HCT116 (cell line): ENCODE measurements at regions not wholly inside any gene's neighbourhood (a gene's known extent, or its start where the extent isn't known, plus 50 kb on each side); places are given as distances from the start of the nearest gene placed in this dataset.

Experiments
- ATAC-seq: fragments of 200-7000 bp; cut with Tn5 transposase; 2 replicates; pipeline ENCODE4 v1.9.1; 2020; ENCODE audit warnings: mild to moderate bottlenecking, moderate library complexity
- BruUV-seq: library from RNA; stranded (reverse); fragments of 400-500 nt; replicated peaks from 2 replicates; lab custom pipeline; 2021; lab: Mats Ljungman, UMichigan
- CTCF ChIA-PET: fragments of 300-600 bp; sonication (Branson Sonifier 250); formaldehyde crosslinking; loops from one replicate; lab custom pipeline; 2021; ENCODE audit warnings: antibody characterized with exemption; lab: Charles Lee
- POLR2A ChIA-PET: fragments of 300-600, 350-600 bp; sonication (Branson Sonifier 250); formaldehyde crosslinking; loops from one replicate; lab custom pipeline; 2021; ENCODE audit warnings: antibody characterized with exemption; lab: Charles Lee
- RAD21 ChIA-PET, 2 experiments: fragments of 300-600 bp; sonication (Branson Sonifier 250); formaldehyde crosslinking; loops; one replicate each; lab custom pipeline; 2023; ENCODE audit warnings: low total read pairs in 2 of 2; ENCODE audit not compliant: uncharacterized antibody in 2 of 2, unreplicated experiment in 2 of 2, low non-redundant PET in 1 of 2; lab: Charles Lee
- DNase-seq: peaks from one replicate; pipeline ENCODE4 v3.0.0-alpha.2; 2010; ENCODE audit warnings: low read depth, low spot score
- H2AFZ ChIP-seq: fragments of 200-600 bp; shearing (Covaris generic), sonication (generic); 2 replicates; pipeline ENCODE4 v1.6.1; 2017; ENCODE audit warnings: low read depth, mixed run types, mixed read lengths, antibody characterized with exemption, low read length; ENCODE audit not compliant: poor library complexity, severe bottlenecking
- H3K27ac ChIP-seq: 2 replicates; pipeline ENCODE4 v1.5.1; 2012; ENCODE audit warnings: low read depth, low read length
- H3K27me3 ChIP-seq: fragments of 200-600 bp; sonication (generic); 2 replicates; pipeline ENCODE4 v1.6.1; 2016; ENCODE audit warnings: mixed run types, low read length, mixed read lengths; ENCODE audit not compliant: insufficient read depth
- H3K36me3 ChIP-seq, 2 experiments: fragments of 200-500 bp in 1 of 2; fragments of 200-600 bp in 1 of 2; sonication (Bioruptor generic) in 1 of 2; sonication (generic) in 1 of 2; 2 replicates each; pipeline versions ENCODE4 v1.5.1 to v1.6.1; 2014 to 2016; ENCODE audit warnings: low read length in 2 of 2, inconsistent platforms in 1 of 2, mixed read lengths in 1 of 2, mixed run types in 1 of 2; ENCODE audit not compliant: insufficient read depth in 2 of 2, control insufficient read depth in 1 of 2
- H3K4me1 ChIP-seq, 2 experiments: fragments of 200-600 bp in 1 of 2; sonication (generic) in 1 of 2; 2 replicates each; pipeline versions ENCODE4 v1.5.1 to v1.6.1; 2012 to 2017; ENCODE audit warnings: low read length in 2 of 2, inconsistent platforms in 1 of 2, mild to moderate bottlenecking in 1 of 2, mixed read lengths in 1 of 2, mixed run types in 1 of 2, moderate library complexity in 1 of 2; ENCODE audit not compliant: insufficient read depth in 2 of 2, control insufficient read depth in 1 of 2
- H3K4me2 ChIP-seq: fragments of 200-600 bp; sonication (generic); 2 replicates; pipeline ENCODE4 v1.6.1; 2017; ENCODE audit warnings: mixed run types, low read length, mixed read lengths
- H3K4me3 ChIP-seq, 2 experiments: fragments of 200-600 bp in 1 of 2; sonication (generic) in 1 of 2; replicated peaks in 1 of 2; 2 replicates each; pipeline ENCODE4 v1.5.1; 2011 to 2016; ENCODE audit warnings: low read length in 2 of 2, control low read depth in 1 of 2, low read depth in 1 of 2, mild to moderate bottlenecking in 1 of 2, mixed read lengths in 1 of 2, mixed run types in 1 of 2
- H3K79me2 ChIP-seq: fragments of 200-600 bp; sonication (generic); 2 replicates; pipeline ENCODE4 v1.6.1; 2017; ENCODE audit warnings: mild to moderate bottlenecking, mixed run types, low read length, moderate library complexity, mixed read lengths; ENCODE audit not compliant: insufficient read depth
- H3K9ac ChIP-seq: fragments of 200-600 bp; sonication (generic); 2 replicates; pipeline ENCODE4 v1.6.1; 2016; ENCODE audit warnings: low read length, mixed read lengths
- H3K9me2 ChIP-seq: fragments of 200-600 bp; sonication (generic), shearing (Covaris generic); 2 replicates; pipeline ENCODE4 v1.6.1; 2017; ENCODE audit warnings: mixed run types, mild to moderate bottlenecking, moderate library complexity; ENCODE audit not compliant: insufficient read depth
- H3K9me3 ChIP-seq, 2 experiments: fragments of 200-500 bp in 1 of 2; fragments of 200-600 bp in 1 of 2; sonication (Bioruptor generic) in 1 of 2; sonication (generic) in 1 of 2; 2 replicates each; pipeline ENCODE4 v1.6.1; 2014 to 2017; ENCODE audit warnings: low read length in 2 of 2, mixed read lengths in 2 of 2, inconsistent platforms in 1 of 2, low read depth in 1 of 2, mild to moderate bottlenecking in 1 of 2, mixed run types in 1 of 2, moderate library complexity in 1 of 2; ENCODE audit not compliant: control insufficient read depth in 1 of 2, insufficient read depth in 1 of 2
- H4K20me1 ChIP-seq: fragments of 200-600 bp; sonication (generic), shearing (Covaris generic); 2 replicates; pipeline ENCODE4 v1.6.1; 2017; ENCODE audit warnings: mixed run types, mild to moderate bottlenecking, moderate library complexity; ENCODE audit not compliant: insufficient read depth
- CBX3 ChIP-seq: IDR thresholded peaks from 2 replicates; pipeline ENCODE4 v1.6.1; 2012; ENCODE audit warnings: low read depth
- CEBPB ChIP-seq: IDR thresholded peaks from 2 replicates; pipeline ENCODE4 v1.6.1; 2012; ENCODE audit warnings: low read depth
- EZH2 ChIP-seq: fragments of 200-600 bp; sonication (generic); IDR thresholded peaks from 2 replicates; pipeline ENCODE4 v1.6.1; 2017; ENCODE audit warnings: antibody characterized with exemption, mixed run types
- POLR2A ChIP-seq: IDR thresholded peaks from 2 replicates; pipeline ENCODE4 v1.7.0; 2011; ENCODE audit warnings: borderline replicate concordance; ENCODE audit not compliant: insufficient read depth, insufficient read length; ENCODE audit errors: extremely low read depth
- POLR2AphosphoS5 ChIP-seq: IDR thresholded peaks from 2 replicates; pipeline ENCODE4 v1.6.1; 2011; ENCODE audit warnings: mild to moderate bottlenecking, low read depth, low read length, moderate library complexity
- SP1 ChIP-seq: IDR thresholded peaks from 2 replicates; pipeline ENCODE4 v1.6.1; 2012; ENCODE audit warnings: low read depth
- ZFX ChIP-seq: fragments of 450-650 bp; IDR thresholded peaks from 2 replicates; pipeline ENCODE4 v1.6.1; 2017
- intact Hi-C: fragments of 100-400 bp; cut with micrococcal nuclease; formaldehyde crosslinking; loops from 2 replicates; pipeline ENCODE4 v1.10.0; 2022
- TF ChIP-seq, protein P1 (sequence below): IDR thresholded peaks from 2 replicates; pipeline ENCODE4 v1.6.1; 2012; ENCODE audit warnings: low read depth
- TF ChIP-seq, protein P2 (sequence below): IDR thresholded peaks from 2 replicates; pipeline ENCODE4 v1.6.1; 2012
- TF ChIP-seq, protein P3 (sequence below): IDR thresholded peaks from 2 replicates; pipeline ENCODE4 v1.6.1; 2012

- no peak for TF ChIP-seq EZH2
- TF ChIP-seq, protein P1, sequence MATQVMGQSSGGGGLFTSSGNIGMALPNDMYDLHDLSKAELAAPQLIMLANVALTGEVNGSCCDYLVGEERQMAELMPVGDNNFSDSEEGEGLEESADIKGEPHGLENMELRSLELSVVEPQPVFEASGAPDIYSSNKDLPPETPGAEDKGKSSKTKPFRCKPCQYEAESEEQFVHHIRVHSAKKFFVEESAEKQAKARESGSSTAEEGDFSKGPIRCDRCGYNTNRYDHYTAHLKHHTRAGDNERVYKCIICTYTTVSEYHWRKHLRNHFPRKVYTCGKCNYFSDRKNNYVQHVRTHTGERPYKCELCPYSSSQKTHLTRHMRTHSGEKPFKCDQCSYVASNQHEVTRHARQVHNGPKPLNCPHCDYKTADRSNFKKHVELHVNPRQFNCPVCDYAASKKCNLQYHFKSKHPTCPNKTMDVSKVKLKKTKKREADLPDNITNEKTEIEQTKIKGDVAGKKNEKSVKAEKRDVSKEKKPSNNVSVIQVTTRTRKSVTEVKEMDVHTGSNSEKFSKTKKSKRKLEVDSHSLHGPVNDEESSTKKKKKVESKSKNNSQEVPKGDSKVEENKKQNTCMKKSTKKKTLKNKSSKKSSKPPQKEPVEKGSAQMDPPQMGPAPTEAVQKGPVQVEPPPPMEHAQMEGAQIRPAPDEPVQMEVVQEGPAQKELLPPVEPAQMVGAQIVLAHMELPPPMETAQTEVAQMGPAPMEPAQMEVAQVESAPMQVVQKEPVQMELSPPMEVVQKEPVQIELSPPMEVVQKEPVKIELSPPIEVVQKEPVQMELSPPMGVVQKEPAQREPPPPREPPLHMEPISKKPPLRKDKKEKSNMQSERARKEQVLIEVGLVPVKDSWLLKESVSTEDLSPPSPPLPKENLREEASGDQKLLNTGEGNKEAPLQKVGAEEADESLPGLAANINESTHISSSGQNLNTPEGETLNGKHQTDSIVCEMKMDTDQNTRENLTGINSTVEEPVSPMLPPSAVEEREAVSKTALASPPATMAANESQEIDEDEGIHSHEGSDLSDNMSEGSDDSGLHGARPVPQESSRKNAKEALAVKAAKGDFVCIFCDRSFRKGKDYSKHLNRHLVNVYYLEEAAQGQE: no peak
- TF ChIP-seq ZFX: no peak
- TF ChIP-seq POLR2AphosphoS5: no peak
- no peak for TF ChIP-seq CEBPB
- H3K4me3 ChIP-seq: no peak overlapping the region
- no peaks in the 10 kb centered on the region for H4K20me1 ChIP-seq
- ATAC-seq (no peak), DNase-seq (no peak)
- H3K79me2 ChIP-seq: no peaks in the 10 kb centered on the region
- no peaks in the 10 kb centered on the region for H3K4me1 ChIP-seq
- H3K9me3 ChIP-seq: no peaks in the 10 kb centered on the region
- ChIA-PET POLR2A (no interaction called here), CTCF (no interaction called here), RAD21 (no interaction called here)
- no peak overlapping the region for H3K4me2 ChIP-seq
- H3K27ac ChIP-seq: no peak overlapping the region
- H2AFZ ChIP-seq: no peak overlapping the region
- BruUV-seq: no TSS peak
- H3K9me2 ChIP-seq: no peaks in the 10 kb centered on the region
- H3K36me3 ChIP-seq: no peaks in the 10 kb centered on the region
- peaks cover 47% of the 10 kb centered on the region for H3K27me3 ChIP-seq
- intact Hi-C loops: no loop called here
- no peak overlapping the region for H3K9ac ChIP-seq
Observed at GRCh38 chr11:128343135-128343514, 244.2 kb downstream of the ETS1 start.

DNA sequence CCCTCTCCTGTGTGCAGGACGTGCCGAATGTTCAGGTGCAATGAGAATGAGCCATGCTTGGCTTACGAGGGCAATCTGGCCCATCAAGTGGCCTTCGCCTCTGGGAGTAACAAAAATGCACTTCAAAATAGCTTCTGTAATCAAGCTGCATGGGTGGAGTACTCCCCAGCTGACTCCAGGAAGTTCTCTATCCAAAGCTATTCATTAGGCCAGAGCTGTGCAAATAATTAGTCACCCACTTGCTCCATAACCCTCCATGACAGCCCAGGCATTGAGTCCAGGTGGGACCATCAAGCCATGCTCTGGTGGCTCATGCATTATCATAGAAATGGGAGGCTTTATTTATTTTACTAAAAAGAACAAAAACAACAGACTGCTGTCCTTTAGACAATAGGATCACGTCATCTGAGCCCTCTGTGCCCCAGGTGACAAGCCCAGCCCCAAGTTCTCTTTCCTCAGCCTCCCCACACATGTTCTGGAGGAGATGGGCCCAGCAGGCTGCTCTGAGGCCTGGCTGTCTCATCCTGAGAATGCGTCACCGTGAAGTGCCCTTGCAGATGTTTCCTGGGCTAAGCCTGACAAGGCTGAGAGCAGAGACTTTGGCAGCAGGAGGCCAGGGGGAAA, 244.7 kb downstream of the ETS1 start:
- no peak for ATAC-seq
- Histone ChIP-seq H3K4me3 (no peak overlapping the region), H3K4me1 (no peaks in the 10 kb centered on the region), H3K9me2 (no peaks in the 10 kb centered on the region), H3K27ac (no peak overlapping the region), H3K4me2 (no peak overlapping the region), H2AFZ (no peak overlapping the region), H4K20me1 (no peaks in the 10 kb centered on the region), H3K9ac (no peak overlapping the region), H3K9me3 (no peaks in the 10 kb centered on the region), H3K36me3 (no peaks in the 10 kb centered on the region), H3K27me3 (peaks cover 52% of the 10 kb centered on the region), H3K79me2 (no peaks in the 10 kb centered on the region)
- no TSS peak for BruUV-seq
- DNase-seq: no peak
- TF ChIP-seq CBX3 (no peak), POLR2A (no peak), SP1 (no peak)
- TF ChIP-seq, protein P2, sequence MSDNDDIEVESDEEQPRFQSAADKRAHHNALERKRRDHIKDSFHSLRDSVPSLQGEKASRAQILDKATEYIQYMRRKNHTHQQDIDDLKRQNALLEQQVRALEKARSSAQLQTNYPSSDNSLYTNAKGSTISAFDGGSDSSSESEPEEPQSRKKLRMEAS: no peak
- TF ChIP-seq, protein P3, sequence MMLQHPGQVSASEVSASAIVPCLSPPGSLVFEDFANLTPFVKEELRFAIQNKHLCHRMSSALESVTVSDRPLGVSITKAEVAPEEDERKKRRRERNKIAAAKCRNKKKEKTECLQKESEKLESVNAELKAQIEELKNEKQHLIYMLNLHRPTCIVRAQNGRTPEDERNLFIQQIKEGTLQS: no peak
- ChIA-PET CTCF (no interaction called here), RAD21 (no interaction called here), POLR2A (no interaction called here)
- intact Hi-C loops: no loop called here
